HCT116 (cell line): ENCODE measurements at regions not wholly inside any gene's neighbourhood (a gene's known extent, or its start where the extent isn't known, plus 50 kb on each side); places are given as distances from the start of the nearest gene placed in this dataset.

Source experiments
- ATAC-seq: fragments of 200-7000 bp; cut with Tn5 transposase; 2 replicates; pipeline ENCODE4 v1.9.1; 2020; ENCODE audit warnings: mild to moderate bottlenecking, moderate library complexity
- BruUV-seq: library from RNA; stranded (reverse); fragments of 400-500 nt; replicated peaks from 2 replicates; lab custom pipeline; 2021; lab: Mats Ljungman, UMichigan
- CTCF ChIA-PET: fragments of 300-600 bp; sonication (Branson Sonifier 250); formaldehyde crosslinking; loops from one replicate; lab custom pipeline; 2021; ENCODE audit warnings: antibody characterized with exemption; lab: Charles Lee
- POLR2A ChIA-PET: fragments of 300-600, 350-600 bp; sonication (Branson Sonifier 250); formaldehyde crosslinking; loops from one replicate; lab custom pipeline; 2021; ENCODE audit warnings: antibody characterized with exemption; lab: Charles Lee
- RAD21 ChIA-PET, 2 experiments: fragments of 300-600 bp; sonication (Branson Sonifier 250); formaldehyde crosslinking; loops; one replicate each; lab custom pipeline; 2023; ENCODE audit warnings: low total read pairs in 2 of 2; ENCODE audit not compliant: uncharacterized antibody in 2 of 2, unreplicated experiment in 2 of 2, low non-redundant PET in 1 of 2; lab: Charles Lee
- DNase-seq: peaks from one replicate; pipeline ENCODE4 v3.0.0-alpha.2; 2010; ENCODE audit warnings: low read depth, low spot score
- H2AFZ ChIP-seq: fragments of 200-600 bp; shearing (Covaris generic), sonication (generic); 2 replicates; pipeline ENCODE4 v1.6.1; 2017; ENCODE audit warnings: low read depth, mixed run types, mixed read lengths, antibody characterized with exemption, low read length; ENCODE audit not compliant: poor library complexity, severe bottlenecking
- H3K27ac ChIP-seq: 2 replicates; pipeline ENCODE4 v1.5.1; 2012; ENCODE audit warnings: low read depth, low read length
- H3K27me3 ChIP-seq: fragments of 200-600 bp; sonication (generic); 2 replicates; pipeline ENCODE4 v1.6.1; 2016; ENCODE audit warnings: mixed run types, low read length, mixed read lengths; ENCODE audit not compliant: insufficient read depth
- H3K36me3 ChIP-seq, 2 experiments: fragments of 200-500 bp in 1 of 2; fragments of 200-600 bp in 1 of 2; sonication (Bioruptor generic) in 1 of 2; sonication (generic) in 1 of 2; 2 replicates each; pipeline versions ENCODE4 v1.5.1 to v1.6.1; 2014 to 2016; ENCODE audit warnings: low read length in 2 of 2, inconsistent platforms in 1 of 2, mixed read lengths in 1 of 2, mixed run types in 1 of 2; ENCODE audit not compliant: insufficient read depth in 2 of 2, control insufficient read depth in 1 of 2
- H3K4me1 ChIP-seq, 2 experiments: fragments of 200-600 bp in 1 of 2; sonication (generic) in 1 of 2; 2 replicates each; pipeline versions ENCODE4 v1.5.1 to v1.6.1; 2012 to 2017; ENCODE audit warnings: low read length in 2 of 2, inconsistent platforms in 1 of 2, mild to moderate bottlenecking in 1 of 2, mixed read lengths in 1 of 2, mixed run types in 1 of 2, moderate library complexity in 1 of 2; ENCODE audit not compliant: insufficient read depth in 2 of 2, control insufficient read depth in 1 of 2
- H3K4me2 ChIP-seq: fragments of 200-600 bp; sonication (generic); 2 replicates; pipeline ENCODE4 v1.6.1; 2017; ENCODE audit warnings: mixed run types, low read length, mixed read lengths
- H3K4me3 ChIP-seq, 2 experiments: fragments of 200-600 bp in 1 of 2; sonication (generic) in 1 of 2; replicated peaks in 1 of 2; 2 replicates each; pipeline ENCODE4 v1.5.1; 2011 to 2016; ENCODE audit warnings: low read length in 2 of 2, control low read depth in 1 of 2, low read depth in 1 of 2, mild to moderate bottlenecking in 1 of 2, mixed read lengths in 1 of 2, mixed run types in 1 of 2
- H3K79me2 ChIP-seq: fragments of 200-600 bp; sonication (generic); 2 replicates; pipeline ENCODE4 v1.6.1; 2017; ENCODE audit warnings: mild to moderate bottlenecking, mixed run types, low read length, moderate library complexity, mixed read lengths; ENCODE audit not compliant: insufficient read depth
- H3K9ac ChIP-seq: fragments of 200-600 bp; sonication (generic); 2 replicates; pipeline ENCODE4 v1.6.1; 2016; ENCODE audit warnings: low read length, mixed read lengths
- H3K9me2 ChIP-seq: fragments of 200-600 bp; sonication (generic), shearing (Covaris generic); 2 replicates; pipeline ENCODE4 v1.6.1; 2017; ENCODE audit warnings: mixed run types, mild to moderate bottlenecking, moderate library complexity; ENCODE audit not compliant: insufficient read depth
- H3K9me3 ChIP-seq, 2 experiments: fragments of 200-500 bp in 1 of 2; fragments of 200-600 bp in 1 of 2; sonication (Bioruptor generic) in 1 of 2; sonication (generic) in 1 of 2; 2 replicates each; pipeline ENCODE4 v1.6.1; 2014 to 2017; ENCODE audit warnings: low read length in 2 of 2, mixed read lengths in 2 of 2, inconsistent platforms in 1 of 2, low read depth in 1 of 2, mild to moderate bottlenecking in 1 of 2, mixed run types in 1 of 2, moderate library complexity in 1 of 2; ENCODE audit not compliant: control insufficient read depth in 1 of 2, insufficient read depth in 1 of 2
- H4K20me1 ChIP-seq: fragments of 200-600 bp; sonication (generic), shearing (Covaris generic); 2 replicates; pipeline ENCODE4 v1.6.1; 2017; ENCODE audit warnings: mixed run types, mild to moderate bottlenecking, moderate library complexity; ENCODE audit not compliant: insufficient read depth
- CEBPB ChIP-seq: IDR thresholded peaks from 2 replicates; pipeline ENCODE4 v1.6.1; 2012; ENCODE audit warnings: low read depth
- EGR1 ChIP-seq: IDR thresholded peaks from 2 replicates; pipeline ENCODE4 v1.6.1; 2012; ENCODE audit warnings: low read depth
- EZH2 ChIP-seq: fragments of 200-600 bp; sonication (generic); IDR thresholded peaks from 2 replicates; pipeline ENCODE4 v1.6.1; 2017; ENCODE audit warnings: antibody characterized with exemption, mixed run types
- POLR2A ChIP-seq: IDR thresholded peaks from 2 replicates; pipeline ENCODE4 v1.7.0; 2011; ENCODE audit warnings: borderline replicate concordance; ENCODE audit not compliant: insufficient read depth, insufficient read length; ENCODE audit errors: extremely low read depth
- SP1 ChIP-seq: IDR thresholded peaks from 2 replicates; pipeline ENCODE4 v1.6.1; 2012; ENCODE audit warnings: low read depth
- TCF7L2 ChIP-seq: IDR thresholded peaks from 2 replicates; pipeline ENCODE4 v1.7.0; 2011; ENCODE audit warnings: borderline replicate concordance, inconsistent platforms; ENCODE audit not compliant: insufficient read depth, insufficient read length; ENCODE audit errors: extremely low read depth
- intact Hi-C: fragments of 100-400 bp; cut with micrococcal nuclease; formaldehyde crosslinking; loops from 2 replicates; pipeline ENCODE4 v1.10.0; 2022
- TF ChIP-seq, protein P1 (sequence below): IDR thresholded peaks from 2 replicates; pipeline ENCODE4 v1.6.1; 2012
- TF ChIP-seq, protein P2 (sequence below), 3 experiments: fragments of 200-600 bp in 1 of 3; sonication (generic) in 1 of 3; IDR thresholded peaks in 2 of 3; conservative IDR thresholded peaks in 1 of 3; 2 replicates each; pipeline ENCODE4 v1.5.1; 2012 to 2017; ENCODE audit warnings: low read depth in 2 of 3, low read length in 2 of 3, antibody characterized with exemption in 1 of 3, borderline replicate concordance in 1 of 3, control low read depth in 1 of 3, mild to moderate bottlenecking in 1 of 3, mixed read lengths in 1 of 3, mixed run types in 1 of 3, moderate library complexity in 1 of 3; ENCODE audit not compliant: insufficient read depth in 1 of 3
- TF ChIP-seq, protein P3 (sequence below): IDR thresholded peaks from 2 replicates; pipeline ENCODE4 v1.6.1; 2011; ENCODE audit warnings: mild to moderate bottlenecking, low read length, moderate library complexity; ENCODE audit not compliant: insufficient replicate concordance; ENCODE audit errors: extremely low read depth

DNA sequence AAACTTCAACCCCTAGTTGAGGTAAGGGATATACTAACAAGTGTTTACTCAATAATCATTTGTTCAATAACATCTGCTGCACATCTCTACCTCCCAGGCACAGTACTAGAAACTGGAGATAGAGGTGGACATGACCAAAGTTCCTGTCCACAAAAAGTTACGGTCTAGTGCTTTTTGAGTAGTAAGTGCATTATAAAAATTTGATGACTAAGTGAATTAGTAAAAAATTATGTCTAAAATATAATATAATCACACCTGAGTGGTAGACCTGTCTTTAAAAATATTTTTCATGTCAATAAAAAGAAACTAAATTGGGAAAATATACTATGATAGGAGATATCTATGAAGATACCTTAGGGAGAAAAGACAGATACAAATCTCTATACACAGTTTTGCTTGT is 121.5 kb upstream of the FHIT start:
- CTCF ChIA-PET: interaction anchor here (4.0 kb wide), 1 partner anchor 9 kb away, joined by 19 read pairs; no protein-coding TSS in a partner anchor
- POLR2A ChIA-PET: no interaction called here
- BruUV-seq: no TSS peak
- H2AFZ ChIP-seq: no peak overlapping the region
- RAD21 ChIA-PET: no interaction called here
- H3K4me3 ChIP-seq: no peak overlapping the region
- intact Hi-C loops: loop anchor here (2.0 to 10.0 kb wide), 3 partner anchors 618 to 1798 kb away; no protein-coding TSS in a partner anchor
- H3K27ac ChIP-seq: no peak overlapping the region
- no peaks in the 10 kb centered on the region for H3K9me2 ChIP-seq
- H3K4me2 ChIP-seq: no peak overlapping the region
- no peaks in the 10 kb centered on the region for H3K9me3 ChIP-seq
- no peak for ATAC-seq
- no peaks in the 10 kb centered on the region for H4K20me1 ChIP-seq
- no peaks in the 10 kb centered on the region for H3K4me1 ChIP-seq
- H3K9ac ChIP-seq: no peak overlapping the region
- no peak for DNase-seq
- H3K36me3 ChIP-seq: no peaks in the 10 kb centered on the region
- H3K79me2 ChIP-seq: no peaks in the 10 kb centered on the region
- TF ChIP-seq TCF7L2 (no peak), CEBPB (no peak), EZH2 (no peak)
- peaks cover 15% of the 10 kb centered on the region for H3K27me3 ChIP-seq

DNA sequence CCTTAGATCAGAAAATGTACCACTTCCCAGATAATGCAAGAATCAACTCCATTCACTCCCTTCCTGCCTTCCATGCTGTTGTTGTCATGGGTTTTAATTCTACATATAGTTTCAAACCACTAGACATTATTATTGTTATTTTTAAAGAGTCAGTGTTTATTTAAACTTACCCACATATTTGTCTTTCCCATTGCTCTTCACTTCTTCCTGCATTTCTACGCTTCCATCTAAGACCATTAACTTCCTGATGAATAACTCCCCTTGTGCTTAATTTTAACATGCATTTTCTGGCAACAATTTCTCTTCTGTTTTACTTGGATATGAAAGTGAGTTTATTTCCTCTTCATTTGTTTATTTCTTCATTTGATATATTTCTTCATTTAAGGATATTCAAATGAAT is 127.1 kb upstream of the FHIT start:
- no peaks in the 10 kb centered on the region for H3K79me2 ChIP-seq
- no TSS peak for BruUV-seq
- no peak for ATAC-seq
- no peak for DNase-seq
- H3K36me3 ChIP-seq: no peaks in the 10 kb centered on the region
- no peaks in the 10 kb centered on the region for H4K20me1 ChIP-seq
- H3K4me2 ChIP-seq: no peak overlapping the region
- H3K9me2 ChIP-seq: no peaks in the 10 kb centered on the region
- H3K4me3 ChIP-seq: no peak overlapping the region
- no peaks in the 10 kb centered on the region for H3K4me1 ChIP-seq
- ChIA-PET POLR2A (no interaction called here), CTCF (no interaction called here), RAD21 (no interaction called here)
- no peak overlapping the region for H2AFZ ChIP-seq
- H3K27me3 ChIP-seq: peaks cover 21% of the 10 kb centered on the region
- intact Hi-C loops: loop anchor here (10.0 kb wide), 1 partner anchor 1804 kb away; no protein-coding TSS in a partner anchor
- TF ChIP-seq SP1 (no peak), CEBPB (no peak), EGR1 (no peak), POLR2A (no peak)
- TF ChIP-seq, protein P1, sequence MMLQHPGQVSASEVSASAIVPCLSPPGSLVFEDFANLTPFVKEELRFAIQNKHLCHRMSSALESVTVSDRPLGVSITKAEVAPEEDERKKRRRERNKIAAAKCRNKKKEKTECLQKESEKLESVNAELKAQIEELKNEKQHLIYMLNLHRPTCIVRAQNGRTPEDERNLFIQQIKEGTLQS: no peak
- TF ChIP-seq, protein P2, sequence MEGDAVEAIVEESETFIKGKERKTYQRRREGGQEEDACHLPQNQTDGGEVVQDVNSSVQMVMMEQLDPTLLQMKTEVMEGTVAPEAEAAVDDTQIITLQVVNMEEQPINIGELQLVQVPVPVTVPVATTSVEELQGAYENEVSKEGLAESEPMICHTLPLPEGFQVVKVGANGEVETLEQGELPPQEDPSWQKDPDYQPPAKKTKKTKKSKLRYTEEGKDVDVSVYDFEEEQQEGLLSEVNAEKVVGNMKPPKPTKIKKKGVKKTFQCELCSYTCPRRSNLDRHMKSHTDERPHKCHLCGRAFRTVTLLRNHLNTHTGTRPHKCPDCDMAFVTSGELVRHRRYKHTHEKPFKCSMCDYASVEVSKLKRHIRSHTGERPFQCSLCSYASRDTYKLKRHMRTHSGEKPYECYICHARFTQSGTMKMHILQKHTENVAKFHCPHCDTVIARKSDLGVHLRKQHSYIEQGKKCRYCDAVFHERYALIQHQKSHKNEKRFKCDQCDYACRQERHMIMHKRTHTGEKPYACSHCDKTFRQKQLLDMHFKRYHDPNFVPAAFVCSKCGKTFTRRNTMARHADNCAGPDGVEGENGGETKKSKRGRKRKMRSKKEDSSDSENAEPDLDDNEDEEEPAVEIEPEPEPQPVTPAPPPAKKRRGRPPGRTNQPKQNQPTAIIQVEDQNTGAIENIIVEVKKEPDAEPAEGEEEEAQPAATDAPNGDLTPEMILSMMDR (IDR thresholded peaks at IDR 0.05 in 2 of 3, conservative IDR thresholded peaks at IDR 0.05 in 1 of 3; ENCODE audit: borderline replicate concordance in 1 of 3, insufficient read depth in 1 of 3, low read depth in 2 of 3, low read length in 2 of 3): no peak
- TF ChIP-seq, protein P3, sequence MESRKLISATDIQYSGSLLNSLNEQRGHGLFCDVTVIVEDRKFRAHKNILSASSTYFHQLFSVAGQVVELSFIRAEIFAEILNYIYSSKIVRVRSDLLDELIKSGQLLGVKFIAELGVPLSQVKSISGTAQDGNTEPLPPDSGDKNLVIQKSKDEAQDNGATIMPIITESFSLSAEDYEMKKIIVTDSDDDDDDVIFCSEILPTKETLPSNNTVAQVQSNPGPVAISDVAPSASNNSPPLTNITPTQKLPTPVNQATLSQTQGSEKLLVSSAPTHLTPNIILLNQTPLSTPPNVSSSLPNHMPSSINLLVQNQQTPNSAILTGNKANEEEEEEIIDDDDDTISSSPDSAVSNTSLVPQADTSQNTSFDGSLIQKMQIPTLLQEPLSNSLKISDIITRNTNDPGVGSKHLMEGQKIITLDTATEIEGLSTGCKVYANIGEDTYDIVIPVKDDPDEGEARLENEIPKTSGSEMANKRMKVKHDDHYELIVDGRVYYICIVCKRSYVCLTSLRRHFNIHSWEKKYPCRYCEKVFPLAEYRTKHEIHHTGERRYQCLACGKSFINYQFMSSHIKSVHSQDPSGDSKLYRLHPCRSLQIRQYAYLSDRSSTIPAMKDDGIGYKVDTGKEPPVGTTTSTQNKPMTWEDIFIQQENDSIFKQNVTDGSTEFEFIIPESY: no peak
- H3K9ac ChIP-seq: no peak overlapping the region
- no peaks in the 10 kb centered on the region for H3K9me3 ChIP-seq
- no peak overlapping the region for H3K27ac ChIP-seq
